ENCODE measurements at regions not wholly inside any gene's neighbourhood (a gene's known extent, or its start where the extent isn't known, plus 50 kb on each side); places are given as distances from the start of the nearest gene placed in this dataset.

- TF ChIP-seq CTCF (conservative IDR thresholded peaks at IDR 0.05; ENCODE audit: low read depth, low read length) (no peak), EZH2 (IDR thresholded peaks at IDR 0.05; ENCODE audit: low read length, unreplicated experiment) (no peak)
Measured at GRCh38 chr16:35134471-35134870, 1675.1 kb downstream of the TP53TG3F start.

All from PC-3 (cell line).